SK-N-SH treated with all-trans-retinoic acid at 6 μM for 48 hours (cell line): ENCODE measurements at regions not wholly inside any gene's neighbourhood (a gene's known extent, or its start where the extent isn't known, plus 50 kb on each side); places are given as distances from the start of the nearest gene placed in this dataset.

ENCODE experiments used
- ATAC-seq: fragments of 200-7000 bp; cut with Tn5 transposase; 3 replicates; pipeline ENCODE4 v1.9.1; 2020; ENCODE audit warnings: mild to moderate bottlenecking, moderate library complexity
- ARNTL ChIP-seq: fragments of 450-650 bp; formaldehyde crosslinking; IDR thresholded peaks from 2 replicates; pipeline ENCODE4 v1.5.0; 2020; ENCODE audit warnings: low read depth, mild to moderate bottlenecking, moderate library complexity, borderline replicate concordance
- BACH2 ChIP-seq: fragments of 250-450 bp; sonication (Bioruptor Pico); IDR thresholded peaks from 2 replicates; pipeline ENCODE4 v1.9.0; 2021; ENCODE audit warnings: mild to moderate bottlenecking, borderline replicate concordance
- CSDC2 ChIP-seq: fragments of 250-450 bp; sonication (Bioruptor Pico); IDR thresholded peaks from 2 replicates; pipeline ENCODE4 v1.5.0; 2020; ENCODE audit warnings: mild to moderate bottlenecking, moderate library complexity
- ESRRG ChIP-seq: fragments of 250-450 bp; sonication (Bioruptor Pico); IDR thresholded peaks from 2 replicates; pipeline ENCODE4 v1.6.1; 2021; ENCODE audit warnings: mild to moderate bottlenecking
- GLIS3 ChIP-seq: fragments of 250-450 bp; sonication (Bioruptor Pico); IDR thresholded peaks from 2 replicates; pipeline ENCODE4 v1.5.0; 2020; ENCODE audit warnings: mild to moderate bottlenecking, moderate library complexity
- ISL1 ChIP-seq: fragments of 250-450 bp; sonication (Bioruptor Pico); IDR thresholded peaks from 2 replicates; pipeline ENCODE4 v2.1.2; 2022; ENCODE audit warnings: mild to moderate bottlenecking, moderate library complexity
- OSR1 ChIP-seq: fragments of 250-450 bp; sonication (Bioruptor Pico); IDR thresholded peaks from 2 replicates; pipeline ENCODE4 v1.8.0; 2022; ENCODE audit warnings: moderate library complexity, mild to moderate bottlenecking, inconsistent platforms
- PPARA ChIP-seq: fragments of 250-450 bp; sonication (Bioruptor Pico); IDR thresholded peaks from 2 replicates; pipeline ENCODE4 v1.5.0; 2020; ENCODE audit warnings: mild to moderate bottlenecking, borderline replicate concordance
- RARB ChIP-seq: fragments of 250-450 bp; sonication (Bioruptor Pico); IDR thresholded peaks from 2 replicates; pipeline ENCODE4 v1.8.0; 2021; ENCODE audit warnings: mild to moderate bottlenecking, moderate library complexity
- SNAI2 ChIP-seq: fragments of 250-450 bp; sonication (Bioruptor Pico); IDR thresholded peaks from 2 replicates; pipeline ENCODE4 v1.5.0; 2020; ENCODE audit warnings: mild to moderate bottlenecking, moderate library complexity
- TCF4 ChIP-seq: fragments of 250-450 bp; sonication (Bioruptor Pico); IDR thresholded peaks from 2 replicates; pipeline ENCODE4 v1.8.0; 2021; ENCODE audit warnings: mild to moderate bottlenecking, moderate library complexity, borderline replicate concordance
- TOX ChIP-seq: fragments of 250-450 bp; sonication (Bioruptor Pico); IDR thresholded peaks from 2 replicates; pipeline ENCODE4 v1.8.0; 2021; ENCODE audit warnings: mild to moderate bottlenecking, moderate library complexity, borderline replicate concordance
- ZC3H10 ChIP-seq: fragments of 250-450 bp; sonication (Bioruptor Pico); IDR thresholded peaks from 2 replicates; pipeline ENCODE4 v1.5.1; 2021; ENCODE audit warnings: mild to moderate bottlenecking, moderate library complexity
- ZFP3 ChIP-seq: fragments of 250-450 bp; sonication (Bioruptor Pico); IDR thresholded peaks from 2 replicates; pipeline ENCODE4 v1.5.0; 2020; ENCODE audit warnings: mild to moderate bottlenecking, moderate library complexity
- ZFP30 ChIP-seq: fragments of 450-650 bp; formaldehyde crosslinking; IDR thresholded peaks from 2 replicates; pipeline ENCODE4 v1.5.0; 2022; ENCODE audit warnings: mild to moderate bottlenecking, moderate library complexity
- ZNF565 ChIP-seq: fragments of 450-650 bp; formaldehyde crosslinking; conservative IDR thresholded peaks from 2 replicates; pipeline ENCODE4 v1.5.0; 2020; ENCODE audit warnings: low read depth, mild to moderate bottlenecking, moderate library complexity
- ZNF70 ChIP-seq: fragments of 450-650 bp; formaldehyde crosslinking; IDR thresholded peaks from 2 replicates; pipeline ENCODE4 v1.5.0; 2020; ENCODE audit warnings: mild to moderate bottlenecking, moderate library complexity
- ZNF8 ChIP-seq: fragments of 450-650 bp; formaldehyde crosslinking; IDR thresholded peaks from 2 replicates; pipeline ENCODE4 v1.5.0; 2020; ENCODE audit warnings: mild to moderate bottlenecking, moderate library complexity
- TF ChIP-seq, protein P1 (sequence below): fragments of 250-450 bp; sonication (Bioruptor Pico); IDR thresholded peaks from 2 replicates; pipeline ENCODE4 v1.8.0; 2020; ENCODE audit warnings: mild to moderate bottlenecking, moderate library complexity, borderline replicate concordance
- TF ChIP-seq, protein P2 (sequence below): fragments of 250-450 bp; sonication (Bioruptor Pico); IDR thresholded peaks from 2 replicates; pipeline ENCODE4 v1.8.0; 2021; ENCODE audit warnings: low read depth, mild to moderate bottlenecking, moderate library complexity, borderline replicate concordance
- TF ChIP-seq, protein P3 (sequence below): fragments of 250-450 bp; sonication (Bioruptor Pico); IDR thresholded peaks from 2 replicates; pipeline ENCODE4 v1.5.1; 2021; ENCODE audit warnings: mild to moderate bottlenecking, moderate library complexity
- TF ChIP-seq, protein P4 (sequence below): fragments of 250-450 bp; sonication (Bioruptor Pico); IDR thresholded peaks from 2 replicates; pipeline ENCODE4 v1.5.1; 2020; ENCODE audit warnings: low read depth, mild to moderate bottlenecking, moderate library complexity

DNA sequence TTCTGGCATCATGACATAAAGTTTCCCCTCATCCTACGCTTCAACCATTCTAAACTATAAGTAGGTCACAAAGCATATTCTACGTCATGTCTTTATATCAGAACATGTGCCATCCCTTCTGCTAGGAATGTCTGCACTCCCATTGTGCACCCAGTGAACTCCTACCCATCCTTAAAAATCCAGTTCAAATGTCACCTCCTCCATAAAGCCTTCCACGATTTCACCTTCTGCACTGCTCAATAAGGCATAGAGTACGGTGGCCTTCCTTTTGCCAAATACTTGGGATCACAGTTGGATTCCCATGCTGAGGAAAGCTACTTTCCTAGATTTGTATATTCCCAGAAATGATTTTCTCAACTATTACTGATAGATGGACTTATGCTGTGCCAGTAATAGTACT lies 186.3 kb upstream of the ZKSCAN2 start:
- ATAC-seq: no peak

DNA sequence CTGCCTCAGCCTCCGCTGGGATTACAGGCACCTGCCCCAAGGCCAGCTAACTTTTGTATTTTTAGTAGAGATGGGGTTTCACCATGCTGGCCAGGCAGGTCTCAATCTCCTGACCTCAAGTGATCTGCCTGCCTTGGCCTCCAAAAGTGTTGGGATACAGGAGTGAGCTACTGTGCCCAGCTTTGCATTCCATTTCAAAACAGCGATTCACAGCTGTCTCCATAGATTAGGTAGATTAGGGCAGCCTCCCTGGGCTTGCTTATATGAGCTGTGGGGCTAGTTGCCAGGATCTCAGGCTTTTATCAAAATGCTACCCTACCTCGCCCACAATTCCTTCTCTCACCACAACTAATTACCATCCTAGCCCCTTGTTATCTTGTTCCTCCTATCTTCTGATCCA lies 176.4 kb upstream of the ZKSCAN2 start:
- ATAC-seq: no peak

More for the DNA sequence above, 186.3 kb upstream of the ZKSCAN2 start:
- TF ChIP-seq ZNF8 (CRISPR knock-in tag) (no peak), ARNTL (CRISPR knock-in tag) (no peak), PPARA (CRISPR knock-in tag) (no peak), ZC3H10 (no peak), TCF4 (CRISPR knock-in tag) (no peak), ESRRG (CRISPR knock-in tag) (no peak), BACH2 (CRISPR knock-in tag) (no peak), RARB (CRISPR knock-in tag) (no peak), ZFP3 (CRISPR knock-in tag) (no peak), ZNF565 (CRISPR knock-in tag) (no peak), GLIS3 (CRISPR knock-in tag) (no peak)
- TF ChIP-seq, protein P1, sequence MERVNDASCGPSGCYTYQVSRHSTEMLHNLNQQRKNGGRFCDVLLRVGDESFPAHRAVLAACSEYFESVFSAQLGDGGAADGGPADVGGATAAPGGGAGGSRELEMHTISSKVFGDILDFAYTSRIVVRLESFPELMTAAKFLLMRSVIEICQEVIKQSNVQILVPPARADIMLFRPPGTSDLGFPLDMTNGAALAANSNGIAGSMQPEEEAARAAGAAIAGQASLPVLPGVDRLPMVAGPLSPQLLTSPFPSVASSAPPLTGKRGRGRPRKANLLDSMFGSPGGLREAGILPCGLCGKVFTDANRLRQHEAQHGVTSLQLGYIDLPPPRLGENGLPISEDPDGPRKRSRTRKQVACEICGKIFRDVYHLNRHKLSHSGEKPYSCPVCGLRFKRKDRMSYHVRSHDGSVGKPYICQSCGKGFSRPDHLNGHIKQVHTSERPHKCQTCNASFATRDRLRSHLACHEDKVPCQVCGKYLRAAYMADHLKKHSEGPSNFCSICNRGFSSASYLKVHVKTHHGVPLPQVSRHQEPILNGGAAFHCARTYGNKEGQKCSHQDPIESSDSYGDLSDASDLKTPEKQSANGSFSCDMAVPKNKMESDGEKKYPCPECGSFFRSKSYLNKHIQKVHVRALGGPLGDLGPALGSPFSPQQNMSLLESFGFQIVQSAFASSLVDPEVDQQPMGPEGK: no peak
- TF ChIP-seq, protein P2, sequence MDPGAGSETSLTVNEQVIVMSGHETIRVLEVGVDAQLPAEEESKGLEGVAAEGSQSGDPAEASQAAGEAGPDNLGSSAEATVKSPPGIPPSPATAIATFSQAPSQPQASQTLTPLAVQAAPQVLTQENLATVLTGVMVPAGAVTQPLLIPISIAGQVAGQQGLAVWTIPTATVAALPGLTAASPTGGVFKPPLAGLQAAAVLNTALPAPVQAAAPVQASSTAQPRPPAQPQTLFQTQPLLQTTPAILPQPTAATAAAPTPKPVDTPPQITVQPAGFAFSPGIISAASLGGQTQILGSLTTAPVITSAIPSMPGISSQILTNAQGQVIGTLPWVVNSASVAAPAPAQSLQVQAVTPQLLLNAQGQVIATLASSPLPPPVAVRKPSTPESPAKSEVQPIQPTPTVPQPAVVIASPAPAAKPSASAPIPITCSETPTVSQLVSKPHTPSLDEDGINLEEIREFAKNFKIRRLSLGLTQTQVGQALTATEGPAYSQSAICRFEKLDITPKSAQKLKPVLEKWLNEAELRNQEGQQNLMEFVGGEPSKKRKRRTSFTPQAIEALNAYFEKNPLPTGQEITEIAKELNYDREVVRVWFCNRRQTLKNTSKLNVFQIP: no peak

DNA sequence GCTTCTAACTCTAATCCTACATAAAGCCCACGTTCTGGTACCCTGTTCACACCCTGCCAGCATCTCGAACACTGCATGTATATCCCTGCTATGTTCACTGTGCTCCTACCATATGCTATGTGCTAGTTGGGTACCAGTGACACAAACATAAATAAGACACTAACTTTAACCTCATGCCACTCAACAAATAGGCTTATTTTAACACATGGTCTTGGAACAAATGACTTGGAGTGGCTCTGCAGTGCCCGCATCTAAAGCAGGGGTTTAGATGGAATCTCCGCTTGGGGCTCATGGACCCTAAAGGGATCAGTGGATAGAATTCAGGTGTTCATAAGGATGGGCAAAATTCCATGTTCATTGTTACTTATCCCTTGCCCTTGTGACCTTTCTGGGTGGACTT lies 175.7 kb upstream of the ZKSCAN2 start:
- no peak for ATAC-seq
- TF ChIP-seq ARNTL (CRISPR knock-in tag): no peak

More for the DNA sequence above, 176.4 kb upstream of the ZKSCAN2 start:
- TF ChIP-seq, protein P3, sequence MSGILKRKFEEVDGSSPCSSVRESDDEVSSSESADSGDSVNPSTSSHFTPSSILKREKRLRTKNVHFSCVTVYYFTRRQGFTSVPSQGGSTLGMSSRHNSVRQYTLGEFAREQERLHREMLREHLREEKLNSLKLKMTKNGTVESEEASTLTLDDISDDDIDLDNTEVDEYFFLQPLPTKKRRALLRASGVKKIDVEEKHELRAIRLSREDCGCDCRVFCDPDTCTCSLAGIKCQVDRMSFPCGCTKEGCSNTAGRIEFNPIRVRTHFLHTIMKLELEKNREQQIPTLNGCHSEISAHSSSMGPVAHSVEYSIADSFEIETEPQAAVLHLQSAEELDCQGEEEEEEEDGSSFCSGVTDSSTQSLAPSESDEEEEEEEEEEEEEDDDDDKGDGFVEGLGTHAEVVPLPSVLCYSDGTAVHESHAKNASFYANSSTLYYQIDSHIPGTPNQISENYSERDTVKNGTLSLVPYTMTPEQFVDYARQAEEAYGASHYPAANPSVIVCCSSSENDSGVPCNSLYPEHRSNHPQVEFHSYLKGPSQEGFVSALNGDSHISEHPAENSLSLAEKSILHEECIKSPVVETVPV: no peak
- TF ChIP-seq ZNF70 (CRISPR knock-in tag): no peak
- TF ChIP-seq OSR1 (CRISPR knock-in tag): no peak
- no peak for TF ChIP-seq SNAI2 (CRISPR knock-in tag)
- TF ChIP-seq, protein P2: no peak
- TF ChIP-seq ZFP30 (CRISPR knock-in tag): no peak
- no peak for TF ChIP-seq ISL1 (CRISPR knock-in tag)
- TF ChIP-seq ZNF8 (CRISPR knock-in tag): no peak
- TF ChIP-seq ZC3H10: no peak
- TF ChIP-seq, protein P1: no peak
- no peak for TF ChIP-seq RARB (CRISPR knock-in tag)
- no peak for TF ChIP-seq TCF4 (CRISPR knock-in tag)
- TF ChIP-seq ARNTL (CRISPR knock-in tag): no peak
- TF ChIP-seq ZFP3 (CRISPR knock-in tag): no peak
- TF ChIP-seq, all 23 proteins: peak for 0

DNA sequence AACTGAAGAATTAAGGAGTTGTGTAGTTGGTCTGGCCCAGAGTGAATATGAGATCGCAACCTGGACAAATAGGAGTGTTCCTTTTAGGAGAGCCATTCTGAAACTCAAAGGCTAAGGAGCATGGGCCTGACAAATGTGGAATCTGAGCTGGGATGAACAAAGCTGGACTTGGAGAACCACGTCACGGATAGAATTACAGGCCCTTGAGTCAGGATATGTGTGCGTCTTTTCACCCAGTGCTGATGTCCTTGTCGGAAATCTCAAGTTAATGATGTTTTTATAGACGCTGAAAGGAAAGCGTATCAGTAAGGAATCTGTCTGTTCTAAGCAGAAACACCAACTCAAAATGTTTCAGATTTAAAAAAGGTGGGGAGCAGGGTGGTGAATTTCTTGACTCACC lies 173.8 kb upstream of the ZKSCAN2 start:
- ATAC-seq: no peak
- no peak for TF ChIP-seq ESRRG (CRISPR knock-in tag)
- TF ChIP-seq, protein P2: no peak
- TF ChIP-seq GLIS3 (CRISPR knock-in tag): no peak
- TF ChIP-seq, protein P4, sequence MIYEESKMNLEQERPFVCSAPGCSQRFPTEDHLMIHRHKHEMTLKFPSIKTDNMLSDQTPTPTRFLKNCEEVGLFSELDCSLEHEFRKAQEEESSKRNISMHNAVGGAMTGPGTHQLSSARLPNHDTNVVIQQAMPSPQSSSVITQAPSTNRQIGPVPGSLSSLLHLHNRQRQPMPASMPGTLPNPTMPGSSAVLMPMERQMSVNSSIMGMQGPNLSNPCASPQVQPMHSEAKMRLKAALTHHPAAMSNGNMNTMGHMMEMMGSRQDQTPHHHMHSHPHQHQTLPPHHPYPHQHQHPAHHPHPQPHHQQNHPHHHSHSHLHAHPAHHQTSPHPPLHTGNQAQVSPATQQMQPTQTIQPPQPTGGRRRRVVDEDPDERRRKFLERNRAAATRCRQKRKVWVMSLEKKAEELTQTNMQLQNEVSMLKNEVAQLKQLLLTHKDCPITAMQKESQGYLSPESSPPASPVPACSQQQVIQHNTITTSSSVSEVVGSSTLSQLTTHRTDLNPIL: no peak
- no peak for TF ChIP-seq ZC3H10
- no peak for TF ChIP-seq ARNTL (CRISPR knock-in tag)
- no peak for TF ChIP-seq CSDC2 (CRISPR knock-in tag)
- no peak for TF ChIP-seq ISL1 (CRISPR knock-in tag)
- TF ChIP-seq, protein P1: no peak
- no peak for TF ChIP-seq SNAI2 (CRISPR knock-in tag)
- TF ChIP-seq TOX: no peak
- TF ChIP-seq ZNF70 (CRISPR knock-in tag): no peak
- no peak for TF ChIP-seq BACH2 (CRISPR knock-in tag)
- TF ChIP-seq ZNF8 (CRISPR knock-in tag): no peak
